ENCODE measurements at regions not wholly inside any gene's neighbourhood (a gene's known extent, or its start where the extent isn't known, plus 50 kb on each side); places are given as distances from the start of the nearest gene placed in this dataset.
A peak's percentile ranks its signal among the peaks of the same experiment; 100 is the strongest.

GRCh38 chr5:6194261-6194875 lies 184.0 kb downstream of the MED10 start:
- Histone ChIP-seq H3K23ac (ENCODE audit: insufficient read length, low read depth, low read length) (no peak overlapping the region), H2BK12ac (ENCODE audit: insufficient read length, low read depth, low read length) (no peak overlapping the region), H2AFZ (ENCODE audit: low read length) (no peak overlapping the region), H3K9me3 (ENCODE audit: control insufficient read depth, low read depth, low read length) (no peaks in the 10 kb centered on the region), H3K23me2 (ENCODE audit: insufficient read length, low read depth, low read length, poor library complexity, severe bottlenecking) (no peaks in the 10 kb centered on the region), H2AK5ac (ENCODE audit: insufficient read length, low read length) (no peak overlapping the region), H2BK20ac (ENCODE audit: low read depth, low read length, poor library complexity, severe bottlenecking) (no peak overlapping the region), H3K4ac (ENCODE audit: low read depth, low read length) (no peak overlapping the region), H3K27ac (ENCODE audit: insufficient read length, low read depth, low read length) (no peak overlapping the region), H3K14ac (ENCODE audit: insufficient read depth, low read length) (no peak overlapping the region), H3K18ac (ENCODE audit: insufficient read length, low read depth, low read length) (peak overlapping the region; percentile 12), H3K27me3 (ENCODE audit: insufficient read depth, low read length) (no peaks in the 10 kb centered on the region), H3K79me2 (ENCODE audit: insufficient read depth, low read length) (no peaks in the 10 kb centered on the region), H2BK5ac (ENCODE audit: insufficient read length, low read length) (no peak overlapping the region), H4K91ac (ENCODE audit: insufficient read length, low read depth, low read length) (no peak overlapping the region), H3K4me1 (ENCODE audit: insufficient read depth, low read length) (no peaks in the 10 kb centered on the region), H3K79me1 (ENCODE audit: insufficient read depth, low read depth, low read length, poor library complexity, severe bottlenecking) (no peaks in the 10 kb centered on the region), H4K5ac (ENCODE audit: insufficient read length, low read depth, low read length) (no peak overlapping the region), H3K4me2 (ENCODE audit: insufficient read depth, insufficient read length, low read length) (no peak overlapping the region), H4K20me1 (ENCODE audit: control insufficient read depth, insufficient read depth, insufficient read length) (no peaks in the 10 kb centered on the region), H4K8ac (replicated peaks; ENCODE audit: insufficient read length, low read depth, low read length) (no peak overlapping the region), H3T11ph (ENCODE audit: low read length) (no peak overlapping the region), H2BK15ac (ENCODE audit: low read depth, low read length) (no peak overlapping the region), H2BK120ac (ENCODE audit: low read depth, low read length, poor library complexity, severe bottlenecking) (no peak overlapping the region), H3K9ac (ENCODE audit: extremely low read depth, insufficient read length, low read length) (no peak overlapping the region), H3K56ac (ENCODE audit: insufficient read length, low read depth, low read length) (no peak overlapping the region)
- DNase-seq = no peak
- Mint-ChIP-seq H3K27me3 (ENCODE audit: low read depth) (no peaks in the 10 kb centered on the region), H3K4me3 (no peak overlapping the region), H3K36me3 (ENCODE audit: insufficient read depth in 1 of 3, low read depth in 3 of 3) (no peaks in the 10 kb centered on the region; a peak in 2 of 7 replicates), H3K9me3 (peaks cover 0 to 5% of the 10 kb centered on the region in 2 experiments; a peak in 3 of 5 replicates), H3K4me1 (peaks cover 12 to 19% of the 10 kb centered on the region in 2 experiments), H3K27ac (no peak overlapping the region)
- no CpG with 5 or more reads among the region's 13 CpGs for WGBS (ENCODE audit: extremely low coverage, insufficient read length, low lambda C conversion rate)
- TF ChIP-seq CTCF (conservative IDR thresholded peaks at IDR 0.05) = no peak
